ENCODE measurements at regions not wholly inside any gene's neighbourhood (a gene's known extent, or its start where the extent isn't known, plus 50 kb on each side); places are given as distances from the start of the nearest gene placed in this dataset.

GRCh38 chr5:162514116-162514515 lies 446.5 kb downstream of the GABRG2 start (continued):
- TF ChIP-seq CTCF (conservative IDR thresholded peaks at IDR 0.05; ENCODE audit: low read depth in 2 of 2) (no peak), REST (IDR thresholded peaks at IDR 0.05; ENCODE audit: unreplicated experiment) (no peak), STAT1 (IDR thresholded peaks at IDR 0.05; ENCODE audit: unreplicated experiment) (no peak), ZNF114 (CRISPR knock-in tag; IDR thresholded peaks at IDR 0.05) (no peak), EZH2 (IDR thresholded peaks at IDR 0.05; ENCODE audit: low read depth, unreplicated experiment) (no peak), POLR2AphosphoS5 (IDR thresholded peaks at IDR 0.05; ENCODE audit: low read depth) (no peak), ZNF331 (CRISPR knock-in tag; IDR thresholded peaks at IDR 0.05; ENCODE audit: low read depth) (no peak), EZH2phosphoT487 (IDR thresholded peaks at IDR 0.05; ENCODE audit: unreplicated experiment) (no peak)

GRCh38 chr5:162520878-162521277 lies 453.3 kb downstream of the GABRG2 start:
- H3K9me3 Mint-ChIP-seq: peaks cover 24% of the 10 kb centered on the region
- no peaks in the 10 kb centered on the region for H3K4me1 Mint-ChIP-seq
- 0 out of 3 replicates have a peak, but pooled peaks cover 2% of the 10 kb centered on the region for H3K36me3 Mint-ChIP-seq (ENCODE audit: low read depth)
- ATAC-seq: no peak
- Histone ChIP-seq H3K9me2 (ENCODE audit: insufficient read depth) (0 out of 2 replicates have a peak, but pooled peaks cover 2% of the 10 kb centered on the region), H3K36me3 (ENCODE audit: insufficient read depth) (no peaks in the 10 kb centered on the region), H3K4me1 (ENCODE audit: insufficient read depth) (no peaks in the 10 kb centered on the region), H3K27ac (ENCODE audit: low read depth) (no peak overlapping the region), H2AFZ (no peak overlapping the region), H3K27me3 (ENCODE audit: insufficient read depth) (no peaks in the 10 kb centered on the region), H3F3A (replicated peaks; ENCODE audit: low read depth) (no peaks in the 10 kb centered on the region), H4K20me1 (replicated peaks; ENCODE audit: insufficient read depth) (no peaks in the 10 kb centered on the region), H3K4me3 (no peak overlapping the region), H3K79me2 (replicated peaks; ENCODE audit: insufficient read depth) (no peaks in the 10 kb centered on the region), H3K4me2 (no peak overlapping the region)
- H3K27ac Mint-ChIP-seq: no peak overlapping the region
- peaks cover 4% of the 10 kb centered on the region for H3K27me3 Mint-ChIP-seq (ENCODE audit: insufficient read depth, low read depth, poor library complexity)
- H3K4me3 Mint-ChIP-seq: no peak overlapping the region
- DNase-seq (ENCODE audit: low spot score): no peak
- TF ChIP-seq REST (IDR thresholded peaks at IDR 0.05; ENCODE audit: unreplicated experiment): no peak
- no peak for TF ChIP-seq STAT1 (IDR thresholded peaks at IDR 0.05; ENCODE audit: unreplicated experiment)
- TF ChIP-seq ZNF331 (CRISPR knock-in tag; IDR thresholded peaks at IDR 0.05; ENCODE audit: low read depth): no peak
- no peak for TF ChIP-seq POLR2AphosphoS5 (IDR thresholded peaks at IDR 0.05; ENCODE audit: low read depth)
- no peak for TF ChIP-seq CREB1 (CRISPR knock-in tag; IDR thresholded peaks at IDR 0.05; ENCODE audit: low read depth)
- no peak for TF ChIP-seq CTCF (conservative IDR thresholded peaks at IDR 0.05; ENCODE audit: low read depth in 2 of 2)
- no peak for TF ChIP-seq ETS1 (IDR thresholded peaks at IDR 0.05)
- no peak for TF ChIP-seq JUNB (IDR thresholded peaks at IDR 0.05; ENCODE audit: unreplicated experiment)
- no peak for TF ChIP-seq EZH2 (IDR thresholded peaks at IDR 0.05; ENCODE audit: low read depth, unreplicated experiment)
- no peak for TF ChIP-seq ZNF114 (CRISPR knock-in tag; IDR thresholded peaks at IDR 0.05)

Measured in GM23338 (cell line).